Activated naive CD8-positive, alpha-beta T cell treated with anti-CD3 and anti-CD28 coated beads for 36 hours (primary cell): ENCODE measurements at regions not wholly inside any gene's neighbourhood (a gene's known extent, or its start where the extent isn't known, plus 50 kb on each side); places are given as distances from the start of the nearest gene placed in this dataset.

Source experiments
- DNase-seq: peaks from one replicate; pipeline ENCODE4 v3.0.0; 2021
- H3K27ac Mint-ChIP-seq: one replicate; pipeline ENCODE4 v1.8.0; 2022; ENCODE audit warnings: mild to moderate bottlenecking, moderate library complexity, mixed read lengths
- H3K27me3 Mint-ChIP-seq: one replicate; pipeline ENCODE4 v1.8.0; 2022; ENCODE audit warnings: mild to moderate bottlenecking, mixed read lengths
- H3K36me3 Mint-ChIP-seq: one replicate; pipeline ENCODE4 v1.8.0; 2021; ENCODE audit warnings: mild to moderate bottlenecking, mixed read lengths
- H3K4me1 Mint-ChIP-seq: one replicate; pipeline ENCODE4 v1.8.0; 2021; ENCODE audit warnings: mixed read lengths
- H3K4me3 Mint-ChIP-seq: one replicate; pipeline ENCODE4 v1.8.0; 2022; ENCODE audit warnings: mild to moderate bottlenecking, moderate library complexity, mixed read lengths
- H3K9me3 Mint-ChIP-seq: one replicate; pipeline ENCODE4 v1.8.0; 2022; ENCODE audit warnings: mixed read lengths

GRCh38 chr9:88745276-88746001 is 210.5 kb downstream of the NXNL2 start:
- no peak overlapping the region for H3K4me3 Mint-ChIP-seq
- no peaks in the 10 kb centered on the region for H3K36me3 Mint-ChIP-seq
- no peak for DNase-seq
- no peaks in the 10 kb centered on the region for H3K4me1 Mint-ChIP-seq
- no peak overlapping the region for H3K27ac Mint-ChIP-seq
- no peaks in the 10 kb centered on the region for H3K9me3 Mint-ChIP-seq
- H3K27me3 Mint-ChIP-seq: peaks cover 24% of the 10 kb centered on the region

- H3K36me3 Mint-ChIP-seq: no peaks in the 10 kb centered on the region
- no peaks in the 10 kb centered on the region for H3K4me1 Mint-ChIP-seq
- H3K27ac Mint-ChIP-seq: no peak overlapping the region
- no peak overlapping the region for H3K4me3 Mint-ChIP-seq
- no peaks in the 10 kb centered on the region for H3K9me3 Mint-ChIP-seq
- H3K27me3 Mint-ChIP-seq: peaks cover 18% of the 10 kb centered on the region
- DNase-seq: no peak
These were observed 211.2 kb downstream of the NXNL2 start for GRCh38 chr9:88746029-88746742.

- no peaks in the 10 kb centered on the region for H3K4me1 Mint-ChIP-seq
- H3K27me3 Mint-ChIP-seq: peaks cover 14% of the 10 kb centered on the region
- H3K9me3 Mint-ChIP-seq: no peaks in the 10 kb centered on the region
- no peak for DNase-seq
- no peak overlapping the region for H3K4me3 Mint-ChIP-seq
- no peaks in the 10 kb centered on the region for H3K36me3 Mint-ChIP-seq
- H3K27ac Mint-ChIP-seq: no peak overlapping the region
These were observed 211.9 kb downstream of the NXNL2 start for GRCh38 chr9:88746743-88747398.

- Mint-ChIP-seq H3K4me3 (no peak overlapping the region), H3K36me3 (no peaks in the 10 kb centered on the region), H3K27ac (no peak overlapping the region), H3K9me3 (no peaks in the 10 kb centered on the region), H3K4me1 (no peaks in the 10 kb centered on the region), H3K27me3 (peaks cover 10% of the 10 kb centered on the region)
- DNase-seq: no peak
These were observed 212.8 kb downstream of the NXNL2 start for GRCh38 chr9:88747768-88748167.

GRCh38 chr9:88748566-88749261 is 213.7 kb downstream of the NXNL2 start:
- DNase-seq: no peak

GRCh38 chr9:88749420-88749819 is 214.4 kb downstream of the NXNL2 start:
- DNase-seq: no peak
- peaks cover 9% of the 10 kb centered on the region for H3K27me3 Mint-ChIP-seq
- no peaks in the 10 kb centered on the region for H3K36me3 Mint-ChIP-seq
- no peak overlapping the region for H3K27ac Mint-ChIP-seq
- H3K4me1 Mint-ChIP-seq: no peaks in the 10 kb centered on the region
- no peak overlapping the region for H3K4me3 Mint-ChIP-seq
- H3K9me3 Mint-ChIP-seq: no peaks in the 10 kb centered on the region

More at GRCh38 chr9:88748566-88749261, 213.7 kb downstream of the NXNL2 start:
- Mint-ChIP-seq H3K36me3 (no peaks in the 10 kb centered on the region), H3K9me3 (no peaks in the 10 kb centered on the region), H3K27ac (no peak overlapping the region), H3K4me3 (no peak overlapping the region), H3K4me1 (no peaks in the 10 kb centered on the region), H3K27me3 (peaks cover 10% of the 10 kb centered on the region)

GRCh38 chr9:88750832-88751360 is 215.9 kb downstream of the NXNL2 start:
- no peaks in the 10 kb centered on the region for H3K36me3 Mint-ChIP-seq
- H3K4me1 Mint-ChIP-seq: no peaks in the 10 kb centered on the region
- peaks cover 3% of the 10 kb centered on the region for H3K27me3 Mint-ChIP-seq
- DNase-seq: no peak
- no peak overlapping the region for H3K27ac Mint-ChIP-seq
- no peak overlapping the region for H3K4me3 Mint-ChIP-seq
- H3K9me3 Mint-ChIP-seq: no peaks in the 10 kb centered on the region

GRCh38 chr9:88751781-88752180 is 216.8 kb downstream of the NXNL2 start:
- no peaks in the 10 kb centered on the region for H3K27me3 Mint-ChIP-seq
- H3K4me1 Mint-ChIP-seq: no peaks in the 10 kb centered on the region
- H3K4me3 Mint-ChIP-seq: no peak overlapping the region
- no peaks in the 10 kb centered on the region for H3K36me3 Mint-ChIP-seq
- no peak for DNase-seq
- no peaks in the 10 kb centered on the region for H3K9me3 Mint-ChIP-seq
- no peak overlapping the region for H3K27ac Mint-ChIP-seq

- no peaks in the 10 kb centered on the region for H3K36me3 Mint-ChIP-seq
- DNase-seq: no peak
- H3K9me3 Mint-ChIP-seq: no peaks in the 10 kb centered on the region
- peaks cover 4% of the 10 kb centered on the region for H3K27me3 Mint-ChIP-seq
- no peak overlapping the region for H3K4me3 Mint-ChIP-seq
- no peak overlapping the region for H3K27ac Mint-ChIP-seq
- H3K4me1 Mint-ChIP-seq: no peaks in the 10 kb centered on the region
These were observed 218.9 kb downstream of the NXNL2 start for GRCh38 chr9:88753691-88754367.

- H3K9me3 Mint-ChIP-seq: no peaks in the 10 kb centered on the region
- H3K4me3 Mint-ChIP-seq: no peak overlapping the region
- no peaks in the 10 kb centered on the region for H3K4me1 Mint-ChIP-seq
- DNase-seq: no peak
- peaks cover 6% of the 10 kb centered on the region for H3K27me3 Mint-ChIP-seq
- H3K27ac Mint-ChIP-seq: no peak overlapping the region
- H3K36me3 Mint-ChIP-seq: no peaks in the 10 kb centered on the region
These were observed 219.5 kb downstream of the NXNL2 start for GRCh38 chr9:88754452-88754851.

GRCh38 chr9:88754886-88755285 is 219.9 kb downstream of the NXNL2 start:
- no peak for DNase-seq
- Mint-ChIP-seq H3K4me3 (no peak overlapping the region), H3K9me3 (no peaks in the 10 kb centered on the region)

GRCh38 chr9:88757406-88758010 is 222.5 kb downstream of the NXNL2 start:
- no peak for DNase-seq
- Mint-ChIP-seq H3K27ac (no peak overlapping the region), H3K4me3 (no peak overlapping the region), H3K4me1 (no peaks in the 10 kb centered on the region), H3K27me3 (peaks cover 23% of the 10 kb centered on the region), H3K9me3 (no peaks in the 10 kb centered on the region), H3K36me3 (no peaks in the 10 kb centered on the region)

More at GRCh38 chr9:88754886-88755285, 219.9 kb downstream of the NXNL2 start:
- Mint-ChIP-seq H3K4me1 (no peaks in the 10 kb centered on the region), H3K36me3 (no peaks in the 10 kb centered on the region), H3K27ac (no peak overlapping the region), H3K27me3 (peaks cover 6% of the 10 kb centered on the region)

- Mint-ChIP-seq H3K36me3 (no peaks in the 10 kb centered on the region), H3K4me1 (peaks cover under 1% of the 10 kb centered on the region), H3K4me3 (no peak overlapping the region), H3K9me3 (no peaks in the 10 kb centered on the region), H3K27me3 (peaks cover 30% of the 10 kb centered on the region), H3K27ac (no peak overlapping the region)
- no peak for DNase-seq
These were observed 224.4 kb downstream of the NXNL2 start for GRCh38 chr9:88759364-88759763.
